ENCODE measurements at regions not wholly inside any gene's neighbourhood (a gene's known extent, or its start where the extent isn't known, plus 50 kb on each side); places are given as distances from the start of the nearest gene placed in this dataset.
A peak's percentile ranks its signal among the peaks of the same experiment; 100 is the strongest.
"Not testable (repeated sequence)": the region's sequence is repeated elsewhere in the genome, so short reads cannot be mapped to it uniquely, and the experiment has no call there.

DNA sequence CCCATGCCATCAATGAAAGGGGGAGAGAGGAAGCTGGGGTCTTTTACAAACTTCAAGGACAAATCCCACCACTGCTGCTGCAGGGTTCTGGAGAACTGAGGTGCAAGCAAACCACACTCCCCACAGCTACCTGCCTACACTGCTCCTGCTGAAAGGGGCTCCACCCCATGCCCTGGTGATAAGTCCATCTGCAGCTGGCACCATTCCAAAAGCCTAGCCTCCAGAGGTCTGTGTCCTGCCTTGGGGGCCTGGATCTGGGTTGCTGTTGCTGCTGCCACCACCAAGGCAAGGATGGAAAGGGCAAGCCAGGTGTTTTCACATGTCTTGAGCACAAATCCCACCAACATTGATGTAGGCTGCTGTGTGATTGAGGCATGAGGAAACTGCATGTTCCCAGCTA is 97.4 kb upstream of the UBE2E3 start:
- H3K27ac Mint-ChIP-seq (ENCODE audit: low read depth, unreplicated experiment), result no peak overlapping the region
- no peaks in the 10 kb centered on the region for H3K4me1 Mint-ChIP-seq (ENCODE audit: insufficient read depth, unreplicated experiment)
- ChIA-PET CTCF (no interaction called here), POLR2A (no interaction called here)
- no TSS peak for BruUV-seq (replicated peaks)
- peaks cover 8% of the 10 kb centered on the region for H3K9me3 Mint-ChIP-seq (ENCODE audit: unreplicated experiment)
- intact Hi-C loops (cut with micrococcal nuclease), result no loop called here
- H3K27me3 Mint-ChIP-seq (ENCODE audit: insufficient read depth, unreplicated experiment), result no peaks in the 10 kb centered on the region
- DNase-seq (ENCODE audit: unreplicated experiment), result no peak
- TF ChIP-seq, protein P1, sequence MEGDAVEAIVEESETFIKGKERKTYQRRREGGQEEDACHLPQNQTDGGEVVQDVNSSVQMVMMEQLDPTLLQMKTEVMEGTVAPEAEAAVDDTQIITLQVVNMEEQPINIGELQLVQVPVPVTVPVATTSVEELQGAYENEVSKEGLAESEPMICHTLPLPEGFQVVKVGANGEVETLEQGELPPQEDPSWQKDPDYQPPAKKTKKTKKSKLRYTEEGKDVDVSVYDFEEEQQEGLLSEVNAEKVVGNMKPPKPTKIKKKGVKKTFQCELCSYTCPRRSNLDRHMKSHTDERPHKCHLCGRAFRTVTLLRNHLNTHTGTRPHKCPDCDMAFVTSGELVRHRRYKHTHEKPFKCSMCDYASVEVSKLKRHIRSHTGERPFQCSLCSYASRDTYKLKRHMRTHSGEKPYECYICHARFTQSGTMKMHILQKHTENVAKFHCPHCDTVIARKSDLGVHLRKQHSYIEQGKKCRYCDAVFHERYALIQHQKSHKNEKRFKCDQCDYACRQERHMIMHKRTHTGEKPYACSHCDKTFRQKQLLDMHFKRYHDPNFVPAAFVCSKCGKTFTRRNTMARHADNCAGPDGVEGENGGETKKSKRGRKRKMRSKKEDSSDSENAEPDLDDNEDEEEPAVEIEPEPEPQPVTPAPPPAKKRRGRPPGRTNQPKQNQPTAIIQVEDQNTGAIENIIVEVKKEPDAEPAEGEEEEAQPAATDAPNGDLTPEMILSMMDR (IDR thresholded peaks at IDR 0.05; ENCODE audit: unreplicated experiment), result no peak
- H3K4me3 Mint-ChIP-seq (ENCODE audit: unreplicated experiment), result no peak overlapping the region
- no peaks in the 10 kb centered on the region for H3K36me3 Mint-ChIP-seq (ENCODE audit: insufficient read depth, unreplicated experiment)

- H3K4me1 Mint-ChIP-seq (ENCODE audit: insufficient read depth, unreplicated experiment), result no peaks in the 10 kb centered on the region
- peaks cover 5% of the 10 kb centered on the region for H3K9me3 Mint-ChIP-seq (ENCODE audit: unreplicated experiment)
- TF ChIP-seq, protein P1 (IDR thresholded peaks at IDR 0.05; ENCODE audit: unreplicated experiment), result no peak
- BruUV-seq (replicated peaks), result no TSS peak
- no peak for DNase-seq (ENCODE audit: unreplicated experiment)
- H3K27ac Mint-ChIP-seq (ENCODE audit: low read depth, unreplicated experiment), result no peak overlapping the region
- CTCF ChIA-PET, result no interaction called here
- no peaks in the 10 kb centered on the region for H3K36me3 Mint-ChIP-seq (ENCODE audit: insufficient read depth, unreplicated experiment)
- H3K4me3 Mint-ChIP-seq (ENCODE audit: unreplicated experiment), result no peak overlapping the region
- intact Hi-C loops (cut with micrococcal nuclease), result no loop called here
- H3K27me3 Mint-ChIP-seq (ENCODE audit: insufficient read depth, unreplicated experiment), result no peaks in the 10 kb centered on the region
- POLR2A ChIA-PET, result no interaction called here
These were observed 103.9 kb upstream of the UBE2E3 start for GRCh38 chr2:180876506-180876905.

DNA sequence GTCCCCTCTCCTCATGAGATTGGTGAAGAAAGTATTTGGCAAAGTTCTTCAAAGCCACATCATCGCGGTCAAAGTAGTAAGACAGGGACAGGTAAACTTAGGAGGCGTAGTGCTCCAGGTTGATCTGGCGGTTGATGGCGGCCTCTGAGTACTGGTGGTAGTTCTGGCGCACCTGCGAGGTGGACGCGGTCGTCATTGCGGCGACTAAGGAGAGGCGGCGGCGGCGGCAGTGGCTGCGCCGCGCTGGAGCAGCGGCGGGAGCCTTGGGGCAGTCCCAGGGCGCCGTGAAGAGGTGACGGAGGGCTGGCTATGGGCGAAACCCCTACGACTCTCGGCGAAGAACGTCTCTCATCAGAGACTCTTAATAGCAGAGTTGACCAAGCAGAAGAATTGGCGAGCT is 107.2 kb upstream of the UBE2E3 start:
- no peaks in the 10 kb centered on the region for H3K4me1 Mint-ChIP-seq (ENCODE audit: insufficient read depth, unreplicated experiment)
- H3K27ac Mint-ChIP-seq (ENCODE audit: low read depth, unreplicated experiment), result no peak overlapping the region
- peaks cover 5% of the 10 kb centered on the region for H3K9me3 Mint-ChIP-seq (ENCODE audit: unreplicated experiment)
- peak overlapping the region; percentile 37 for H3K4me3 Mint-ChIP-seq (ENCODE audit: unreplicated experiment)
- ChIA-PET CTCF (no interaction called here), POLR2A (no interaction called here)
- TF ChIP-seq, protein P1 (IDR thresholded peaks at IDR 0.05; ENCODE audit: unreplicated experiment), result no peak
- BruUV-seq (replicated peaks), result no TSS peak
- no peaks in the 10 kb centered on the region for H3K27me3 Mint-ChIP-seq (ENCODE audit: insufficient read depth, unreplicated experiment)
- no peak for DNase-seq (ENCODE audit: unreplicated experiment)
- intact Hi-C loops (cut with micrococcal nuclease), result no loop called here
- H3K36me3 Mint-ChIP-seq (ENCODE audit: insufficient read depth, unreplicated experiment), result no peaks in the 10 kb centered on the region

DNA sequence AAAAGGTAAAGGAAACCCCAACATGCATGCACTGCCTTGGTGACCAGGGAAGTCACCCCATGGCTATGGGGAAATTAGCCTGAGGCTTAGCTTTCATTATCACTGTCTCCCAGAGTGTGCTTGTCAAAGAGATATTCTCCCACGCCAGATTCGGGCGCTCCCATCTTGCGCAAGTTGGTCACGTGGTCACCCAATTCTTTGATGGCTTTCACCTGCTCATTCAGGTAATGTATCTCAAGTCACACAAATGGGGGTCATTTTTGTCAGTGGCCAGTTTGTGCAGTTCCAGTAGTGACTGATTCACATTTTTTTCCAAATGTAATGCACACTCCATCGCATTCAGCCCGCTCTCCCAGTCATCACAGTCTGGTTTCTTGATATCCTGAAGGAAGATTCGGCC is 107.6 kb upstream of the UBE2E3 start:
- H3K4me3 Mint-ChIP-seq (ENCODE audit: unreplicated experiment), result peak overlapping the region; percentile 37
- H3K27me3 Mint-ChIP-seq (ENCODE audit: insufficient read depth, unreplicated experiment); H3K4me1 Mint-ChIP-seq (ENCODE audit: insufficient read depth, unreplicated experiment); H3K9me3 Mint-ChIP-seq (ENCODE audit: unreplicated experiment); H3K27ac Mint-ChIP-seq (ENCODE audit: low read depth, unreplicated experiment); H3K36me3 Mint-ChIP-seq (ENCODE audit: insufficient read depth, unreplicated experiment); intact Hi-C loops (cut with micrococcal nuclease); POLR2A ChIA-PET; DNase-seq (ENCODE audit: unreplicated experiment): not testable (repeated sequence)
- TSS peak; percentile 99 for BruUV-seq (replicated peaks)
- CTCF ChIA-PET, result interaction anchor here (0.8 kb wide), 1 partner anchor 243 kb away, joined by 4 read pairs; no protein-coding TSS in a partner anchor

- TF ChIP-seq, protein P1 (IDR thresholded peaks at IDR 0.05; ENCODE audit: unreplicated experiment), result no peak
- Mint-ChIP-seq H3K9me3 (ENCODE audit: unreplicated experiment) (peaks cover 5% of the 10 kb centered on the region), H3K27me3 (ENCODE audit: insufficient read depth, unreplicated experiment) (no peaks in the 10 kb centered on the region), H3K27ac (ENCODE audit: low read depth, unreplicated experiment) (no peak overlapping the region), H3K36me3 (ENCODE audit: insufficient read depth, unreplicated experiment) (no peaks in the 10 kb centered on the region), H3K4me1 (ENCODE audit: insufficient read depth, unreplicated experiment) (no peaks in the 10 kb centered on the region), H3K4me3 (ENCODE audit: unreplicated experiment) (no peak overlapping the region)
- BruUV-seq (replicated peaks), result no TSS peak
- no peak for DNase-seq (ENCODE audit: unreplicated experiment)
- intact Hi-C loops (cut with micrococcal nuclease), result no loop called here
- ChIA-PET CTCF (interaction anchor here (0.8 kb wide), 1 partner anchor 242 kb away, joined by 4 read pairs; no protein-coding TSS in a partner anchor), POLR2A (no interaction called here)
These were observed 108.2 kb upstream of the UBE2E3 start for GRCh38 chr2:180872255-180872654.
